ENCODE measurements at regions not wholly inside any gene's neighbourhood (a gene's known extent, or its start where the extent isn't known, plus 50 kb on each side); places are given as distances from the start of the nearest gene placed in this dataset.

DNA sequence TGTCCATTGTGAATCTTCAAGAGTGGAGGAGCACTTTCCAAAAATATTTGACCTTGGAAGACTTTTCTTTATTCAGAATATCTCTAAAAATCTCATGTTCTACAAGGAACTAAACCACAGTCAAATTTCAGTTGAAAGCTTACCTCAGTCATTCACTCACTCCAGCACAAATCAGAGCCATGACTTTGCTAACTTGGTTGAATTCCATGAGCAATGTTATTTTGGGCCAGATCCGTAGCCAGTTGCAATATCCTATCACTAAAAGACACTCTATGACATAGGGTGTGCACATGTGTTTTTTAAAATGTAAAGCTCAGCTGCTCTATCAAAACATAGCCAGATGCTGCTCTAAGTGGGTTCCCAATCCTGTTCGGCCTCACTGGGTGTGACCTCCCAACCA is 156.1 kb upstream of the ANKRD55 start:
- H3K36me3 ChIP-seq (ENCODE audit: control insufficient read depth, insufficient read depth, low read length) = no peaks in the 10 kb centered on the region
- no peaks in the 10 kb centered on the region for H3K9me3 ChIP-seq (ENCODE audit: control insufficient read depth, insufficient read depth, low read depth, low read length)
- no peak overlapping the region for H2AFZ ChIP-seq (ENCODE audit: low read length)
- peaks cover 4% of the 10 kb centered on the region for H3K27me3 ChIP-seq (ENCODE audit: control insufficient read depth, insufficient read depth, low read length)
- H3K9ac ChIP-seq (ENCODE audit: insufficient read depth, low read length) = no peak overlapping the region
- DNase-seq (ENCODE audit: low read depth in 2 of 2) = no peak
- no peaks in the 10 kb centered on the region for H4K20me1 ChIP-seq (ENCODE audit: control insufficient read depth, extremely low read depth, insufficient read depth, low read length)
- H3K4me1 ChIP-seq (ENCODE audit: control insufficient read depth, extremely low read depth, insufficient read depth, low read length) = no peaks in the 10 kb centered on the region
- H3K27ac ChIP-seq (ENCODE audit: insufficient read depth, low read length) = no peak overlapping the region
- no peak overlapping the region for H3K4me2 ChIP-seq (ENCODE audit: extremely low read depth, insufficient read depth, low read length)
- no peak overlapping the region for H3K4me3 ChIP-seq (replicated peaks in 1 of 4; ENCODE audit: control extremely low read depth in 1 of 4, insufficient read depth in 1 of 4, low read depth in 3 of 4, low read length in 4 of 4)
- TF ChIP-seq, protein P1, sequence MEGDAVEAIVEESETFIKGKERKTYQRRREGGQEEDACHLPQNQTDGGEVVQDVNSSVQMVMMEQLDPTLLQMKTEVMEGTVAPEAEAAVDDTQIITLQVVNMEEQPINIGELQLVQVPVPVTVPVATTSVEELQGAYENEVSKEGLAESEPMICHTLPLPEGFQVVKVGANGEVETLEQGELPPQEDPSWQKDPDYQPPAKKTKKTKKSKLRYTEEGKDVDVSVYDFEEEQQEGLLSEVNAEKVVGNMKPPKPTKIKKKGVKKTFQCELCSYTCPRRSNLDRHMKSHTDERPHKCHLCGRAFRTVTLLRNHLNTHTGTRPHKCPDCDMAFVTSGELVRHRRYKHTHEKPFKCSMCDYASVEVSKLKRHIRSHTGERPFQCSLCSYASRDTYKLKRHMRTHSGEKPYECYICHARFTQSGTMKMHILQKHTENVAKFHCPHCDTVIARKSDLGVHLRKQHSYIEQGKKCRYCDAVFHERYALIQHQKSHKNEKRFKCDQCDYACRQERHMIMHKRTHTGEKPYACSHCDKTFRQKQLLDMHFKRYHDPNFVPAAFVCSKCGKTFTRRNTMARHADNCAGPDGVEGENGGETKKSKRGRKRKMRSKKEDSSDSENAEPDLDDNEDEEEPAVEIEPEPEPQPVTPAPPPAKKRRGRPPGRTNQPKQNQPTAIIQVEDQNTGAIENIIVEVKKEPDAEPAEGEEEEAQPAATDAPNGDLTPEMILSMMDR (conservative IDR thresholded peaks at IDR 0.05 in 1 of 2, IDR thresholded peaks at IDR 0.05 in 1 of 2; ENCODE audit: low read depth in 1 of 2, low read length in 2 of 2) = no peak
- TF ChIP-seq EZH2 (IDR thresholded peaks at IDR 0.05; ENCODE audit: low read length, missing control alignments) = no peak
- H3K79me2 ChIP-seq (ENCODE audit: control insufficient read depth, insufficient read depth, low read length) = no peaks in the 10 kb centered on the region

DNA sequence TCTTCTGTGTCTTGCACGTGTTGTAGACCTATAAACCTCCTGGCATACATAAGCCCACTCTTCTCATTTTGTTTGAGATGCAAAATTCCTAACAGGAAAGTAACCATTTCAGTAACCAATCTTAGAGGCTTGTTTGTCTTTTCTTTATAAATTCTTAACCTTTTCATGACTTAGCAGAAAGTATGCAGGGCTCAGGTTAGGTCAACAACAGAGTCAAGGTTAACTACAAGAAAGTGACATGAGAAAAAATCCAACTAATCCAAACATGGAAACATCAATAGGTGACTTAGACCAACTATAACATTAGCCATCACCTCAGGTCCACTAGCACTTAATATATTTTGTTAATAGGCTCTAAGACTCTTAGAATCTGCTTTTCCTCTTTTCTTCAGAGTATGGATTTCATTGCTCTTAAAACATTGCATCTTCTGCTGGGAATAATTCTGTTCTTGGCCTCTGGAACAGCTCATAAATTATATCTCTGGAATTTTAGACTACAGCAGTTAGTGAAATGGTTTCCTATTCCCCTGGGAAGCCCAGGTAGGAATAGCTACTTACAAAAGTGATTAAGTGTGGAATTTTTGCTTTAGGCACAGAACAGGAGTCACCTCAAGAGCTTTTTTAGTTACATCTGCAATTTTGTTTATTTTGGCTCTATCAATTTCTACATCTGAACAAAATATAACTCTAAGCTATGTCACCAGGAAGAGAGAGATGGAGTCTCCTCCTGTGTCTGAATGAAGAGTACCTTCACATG is 155.3 kb upstream of the ANKRD55 start:
- no peaks in the 10 kb centered on the region for H3K4me1 ChIP-seq (ENCODE audit: control insufficient read depth, extremely low read depth, insufficient read depth, low read length)
- no peak for DNase-seq (ENCODE audit: low read depth in 2 of 2)
- no peaks in the 10 kb centered on the region for H4K20me1 ChIP-seq (ENCODE audit: control insufficient read depth, extremely low read depth, insufficient read depth, low read length)
- H2AFZ ChIP-seq (ENCODE audit: low read length) = no peak overlapping the region
- H3K79me2 ChIP-seq (ENCODE audit: control insufficient read depth, insufficient read depth, low read length) = no peaks in the 10 kb centered on the region
- no peak overlapping the region for H3K4me3 ChIP-seq (replicated peaks in 1 of 4; ENCODE audit: control extremely low read depth in 1 of 4, insufficient read depth in 1 of 4, low read depth in 3 of 4, low read length in 4 of 4)
- H3K27me3 ChIP-seq (ENCODE audit: control insufficient read depth, insufficient read depth, low read length) = peaks cover 4% of the 10 kb centered on the region
- TF ChIP-seq, protein P1 (conservative IDR thresholded peaks at IDR 0.05 in 1 of 2, IDR thresholded peaks at IDR 0.05 in 1 of 2; ENCODE audit: low read depth in 1 of 2, low read length in 2 of 2) = no peak
- H3K9ac ChIP-seq (ENCODE audit: insufficient read depth, low read length) = no peak overlapping the region
- no peaks in the 10 kb centered on the region for H3K9me3 ChIP-seq (ENCODE audit: control insufficient read depth, insufficient read depth, low read depth, low read length)
- H3K27ac ChIP-seq (ENCODE audit: insufficient read depth, low read length) = no peak overlapping the region
- no peaks in the 10 kb centered on the region for H3K36me3 ChIP-seq (ENCODE audit: control insufficient read depth, insufficient read depth, low read length)
- H3K4me2 ChIP-seq (ENCODE audit: extremely low read depth, insufficient read depth, low read length) = no peak overlapping the region

DNA sequence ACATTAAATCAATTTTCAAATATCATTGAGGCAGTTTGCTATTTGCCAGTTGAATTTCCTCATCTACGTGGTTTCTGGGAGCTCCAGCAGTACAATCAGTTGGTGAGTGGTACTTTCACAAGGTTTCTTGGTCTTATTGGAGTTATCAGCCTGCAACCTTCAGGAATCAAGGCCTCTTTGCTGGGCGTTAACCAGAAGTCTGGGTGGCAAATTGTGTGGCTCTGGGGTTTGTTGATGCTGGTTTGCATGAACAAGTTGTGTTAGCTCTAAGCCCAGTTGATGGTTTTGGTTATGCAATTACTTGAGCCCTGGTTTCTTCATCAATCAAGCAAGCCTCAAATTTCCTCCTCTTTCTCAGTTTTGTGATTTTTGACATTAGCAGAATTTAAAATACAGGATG is 152.9 kb upstream of the ANKRD55 start:
- Histone ChIP-seq H3K27me3 (ENCODE audit: control insufficient read depth, insufficient read depth, low read length) (peaks cover 4% of the 10 kb centered on the region), H3K4me1 (ENCODE audit: control insufficient read depth, extremely low read depth, insufficient read depth, low read length) (no peaks in the 10 kb centered on the region), H3K9me3 (ENCODE audit: control insufficient read depth, insufficient read depth, low read depth, low read length) (no peaks in the 10 kb centered on the region), H3K4me2 (ENCODE audit: extremely low read depth, insufficient read depth, low read length) (no peak overlapping the region), H2AFZ (ENCODE audit: low read length) (no peak overlapping the region), H4K20me1 (ENCODE audit: control insufficient read depth, extremely low read depth, insufficient read depth, low read length) (no peaks in the 10 kb centered on the region), H3K9ac (ENCODE audit: insufficient read depth, low read length) (no peak overlapping the region), H3K4me3 (replicated peaks in 1 of 4; ENCODE audit: control extremely low read depth in 1 of 4, insufficient read depth in 1 of 4, low read depth in 3 of 4, low read length in 4 of 4) (no peak overlapping the region), H3K36me3 (ENCODE audit: control insufficient read depth, insufficient read depth, low read length) (no peaks in the 10 kb centered on the region), H3K27ac (ENCODE audit: insufficient read depth, low read length) (no peak overlapping the region), H3K79me2 (ENCODE audit: control insufficient read depth, insufficient read depth, low read length) (no peaks in the 10 kb centered on the region)
- no peak for DNase-seq (ENCODE audit: low read depth in 2 of 2)
- TF ChIP-seq, protein P1 (conservative IDR thresholded peaks at IDR 0.05 in 1 of 2, IDR thresholded peaks at IDR 0.05 in 1 of 2; ENCODE audit: low read depth in 1 of 2, low read length in 2 of 2) = no peak
- TF ChIP-seq EZH2 (IDR thresholded peaks at IDR 0.05; ENCODE audit: low read length, missing control alignments) = no peak

Measured in fibroblast of lung (primary cell).